Breast epithelium (tissue), 4 donors: ENCODE measurements at regions not wholly inside any gene's neighbourhood (a gene's known extent, or its start where the extent isn't known, plus 50 kb on each side); places are given as distances from the start of the nearest gene placed in this dataset.

Source experiments
- DNase-seq, 2 donors: peaks; one replicate each; pipeline ENCODE4 v3.0.0-alpha.2; 2019; ENCODE audit warnings: low spot score in 2 of 2
- H3K27ac ChIP-seq, 2 donors: fragments of 200-600 bp; sonication (generic) in 1 of 2; one replicate each; pipeline ENCODE4 v1.5.1; 2016 to 2019; ENCODE audit warnings: mild to moderate bottlenecking in 1 of 2
- H3K27me3 ChIP-seq, 2 donors: fragments of 200-600 bp; sonication (generic) in 1 of 2; one replicate each; pipeline versions ENCODE4 v1.5.1 to v1.6.0; 2017 to 2019; ENCODE audit warnings: control low read depth in 1 of 2, mild to moderate bottlenecking in 1 of 2
- H3K36me3 ChIP-seq: fragments of 200-600 bp; one replicate; pipeline ENCODE4 v1.5.1; 2019
- H3K4me1 ChIP-seq, 2 donors: fragments of 200-600 bp; sonication (generic); one replicate each; pipeline ENCODE4 v1.5.1; 2016 to 2019; ENCODE audit warnings: control low read depth in 1 of 2
- H3K4me3 ChIP-seq, 3 donors: fragments of 200-600 bp; sonication (generic); 1 replicate in 2 of 3; 2 replicates in 1 of 3; pipeline ENCODE4 v1.5.1; 2016 to 2019; ENCODE audit warnings: mild to moderate bottlenecking in 3 of 3, moderate library complexity in 2 of 3
- H3K9me3 ChIP-seq, 2 donors: fragments of 200-600 bp; sonication (generic) in 1 of 2; one replicate each; pipeline ENCODE4 v1.5.1; 2016 to 2019; ENCODE audit warnings: control low read depth in 1 of 2
- CTCF ChIP-seq, 3 donors: fragments of 450-650 bp; IDR thresholded peaks; one replicate each; pipeline ENCODE4 v1.5.1; 2016 to 2017; ENCODE audit warnings: antibody characterized with exemption in 3 of 3, mild to moderate bottlenecking in 3 of 3, moderate library complexity in 3 of 3
- POLR2A ChIP-seq: fragments of 450-650 bp; IDR thresholded peaks from one replicate; pipeline ENCODE4 v1.6.1; 2016; ENCODE audit warnings: antibody characterized with exemption, mild to moderate bottlenecking, moderate library complexity
- POLR2AphosphoS5 ChIP-seq, 3 donors: sonication (generic); formaldehyde crosslinking; IDR thresholded peaks; one replicate each; pipeline ENCODE4 v1.6.1; 2017; ENCODE audit warnings: antibody characterized with exemption in 3 of 3
- intact Hi-C: fragments of 100-400 bp; cut with DNase I; formaldehyde crosslinking; loops from one replicate; pipeline ENCODE4 v1.15.1; 2023; ENCODE audit warnings: low total_unique reads

- Histone ChIP-seq H3K27me3 (no peaks in the 10 kb centered on the region), H3K9me3 (no peaks in the 10 kb centered on the region), H3K36me3 (no peaks in the 10 kb centered on the region), H3K4me3 (no peak overlapping the region), H3K27ac (no peak overlapping the region), H3K4me1 (no peaks in the 10 kb centered on the region)
- no peak for DNase-seq
- TF ChIP-seq POLR2AphosphoS5 (IDR thresholded peaks at IDR 0.05) (no peak), CTCF (IDR thresholded peaks at IDR 0.05) (no peak), POLR2A (no peak)
- intact Hi-C loops: no loop called here
These were observed 276.9 kb upstream of the PCDH7 start for GRCh38 chr4:30443289-30443688.

- no peaks in the 10 kb centered on the region for H3K4me1 ChIP-seq
- no peak for DNase-seq
- no peak for TF ChIP-seq CTCF (IDR thresholded peaks at IDR 0.05)
- TF ChIP-seq POLR2AphosphoS5 (IDR thresholded peaks at IDR 0.05): no peak
- no peak for TF ChIP-seq POLR2A
- H3K4me3 ChIP-seq: no peak overlapping the region
- no peaks in the 10 kb centered on the region for H3K27me3 ChIP-seq
- no peaks in the 10 kb centered on the region for H3K36me3 ChIP-seq
- intact Hi-C loops: no loop called here
- H3K9me3 ChIP-seq: no peaks in the 10 kb centered on the region
- no peak overlapping the region for H3K27ac ChIP-seq
These were observed 269.7 kb upstream of the PCDH7 start for GRCh38 chr4:30450474-30450873.

GRCh38 chr4:30454504-30454903 lies 265.7 kb upstream of the PCDH7 start:
- H3K4me3 ChIP-seq: no peak overlapping the region
- H3K27ac ChIP-seq: no peak overlapping the region
- no peak for TF ChIP-seq CTCF (IDR thresholded peaks at IDR 0.05)
- no peak for TF ChIP-seq POLR2A
- TF ChIP-seq POLR2AphosphoS5 (IDR thresholded peaks at IDR 0.05): no peak
- no peaks in the 10 kb centered on the region for H3K27me3 ChIP-seq
- no peaks in the 10 kb centered on the region for H3K36me3 ChIP-seq
- no peak for DNase-seq
- H3K4me1 ChIP-seq: no peaks in the 10 kb centered on the region
- H3K9me3 ChIP-seq: no peaks in the 10 kb centered on the region
- intact Hi-C loops: no loop called here

GRCh38 chr4:30456716-30457115 lies 263.5 kb upstream of the PCDH7 start:
- no peaks in the 10 kb centered on the region for H3K9me3 ChIP-seq
- H3K27me3 ChIP-seq: no peaks in the 10 kb centered on the region
- H3K4me1 ChIP-seq: no peaks in the 10 kb centered on the region
- H3K27ac ChIP-seq: no peak overlapping the region
- TF ChIP-seq POLR2AphosphoS5 (IDR thresholded peaks at IDR 0.05) (no peak), POLR2A (no peak), CTCF (IDR thresholded peaks at IDR 0.05) (no peak)
- intact Hi-C loops: no loop called here
- DNase-seq: no peak
- H3K36me3 ChIP-seq: no peaks in the 10 kb centered on the region
- no peak overlapping the region for H3K4me3 ChIP-seq

GRCh38 chr4:30460818-30461217 lies 259.4 kb upstream of the PCDH7 start:
- Histone ChIP-seq H3K4me3 (no peak overlapping the region), H3K36me3 (no peaks in the 10 kb centered on the region), H3K4me1 (no peaks in the 10 kb centered on the region), H3K27ac (no peak overlapping the region), H3K9me3 (no peaks in the 10 kb centered on the region), H3K27me3 (no peaks in the 10 kb centered on the region)
- DNase-seq: no peak
- TF ChIP-seq POLR2AphosphoS5 (IDR thresholded peaks at IDR 0.05): no peak
- no peak for TF ChIP-seq POLR2A
- no peak for TF ChIP-seq CTCF (IDR thresholded peaks at IDR 0.05)
- intact Hi-C loops: no loop called here
